ENCODE measurements at regions not wholly inside any gene's neighbourhood (a gene's known extent, or its start where the extent isn't known, plus 50 kb on each side); places are given as distances from the start of the nearest gene placed in this dataset.

GRCh38 chr3:150172356-150172755, 201.7 kb upstream of the PFN2 start:
- no peak for DNase-seq
- Histone ChIP-seq H3K4me3 (no peak overlapping the region), H3K27ac (no peak overlapping the region), H3K4me1 (no peaks in the 10 kb centered on the region), H3K36me3 (no peaks in the 10 kb centered on the region), H3K27me3 (no peaks in the 10 kb centered on the region), H3K9me3 (no peaks in the 10 kb centered on the region)
- TF ChIP-seq POLR2A (IDR thresholded peaks at IDR 0.05) = no peak
- no peak for TF ChIP-seq CTCF (IDR thresholded peaks at IDR 0.05)

- Histone ChIP-seq H3K9me3 (no peaks in the 10 kb centered on the region), H3K4me3 (no peak overlapping the region), H3K36me3 (no peaks in the 10 kb centered on the region), H3K27ac (no peak overlapping the region), H3K4me1 (no peaks in the 10 kb centered on the region), H3K27me3 (no peaks in the 10 kb centered on the region)
- no peak for DNase-seq
- no peak for TF ChIP-seq POLR2A (IDR thresholded peaks at IDR 0.05)
- TF ChIP-seq CTCF (IDR thresholded peaks at IDR 0.05) = no peak
Observed at GRCh38 chr3:150170852-150171520, 200.3 kb upstream of the PFN2 start.

GRCh38 chr3:150169330-150169940, 198.7 kb upstream of the PFN2 start:
- Histone ChIP-seq H3K36me3 (no peaks in the 10 kb centered on the region), H3K4me3 (no peak overlapping the region), H3K9me3 (no peaks in the 10 kb centered on the region), H3K27ac (no peak overlapping the region), H3K27me3 (no peaks in the 10 kb centered on the region), H3K4me1 (no peaks in the 10 kb centered on the region)
- no peak for DNase-seq
- TF ChIP-seq CTCF (IDR thresholded peaks at IDR 0.05) (no peak), POLR2A (IDR thresholded peaks at IDR 0.05) (no peak)

- Histone ChIP-seq H3K36me3 (no peaks in the 10 kb centered on the region), H3K27ac (no peak overlapping the region), H3K4me3 (no peak overlapping the region), H3K4me1 (no peaks in the 10 kb centered on the region), H3K9me3 (no peaks in the 10 kb centered on the region), H3K27me3 (no peaks in the 10 kb centered on the region)
- no peak for DNase-seq
- TF ChIP-seq POLR2A (IDR thresholded peaks at IDR 0.05) = no peak
- TF ChIP-seq CTCF (IDR thresholded peaks at IDR 0.05) = no peak
Observed at GRCh38 chr3:150168698-150169097, 198.0 kb upstream of the PFN2 start.

GRCh38 chr3:150165396-150166094, 194.8 kb upstream of the PFN2 start:
- Histone ChIP-seq H3K27me3 (no peaks in the 10 kb centered on the region), H3K4me1 (no peaks in the 10 kb centered on the region), H3K9me3 (no peaks in the 10 kb centered on the region), H3K36me3 (no peaks in the 10 kb centered on the region), H3K4me3 (no peak overlapping the region), H3K27ac (no peak overlapping the region)
- TF ChIP-seq CTCF (IDR thresholded peaks at IDR 0.05) = no peak
- TF ChIP-seq POLR2A (IDR thresholded peaks at IDR 0.05) = no peak
- no peak for DNase-seq
